OCI-LY1 (cell line): ENCODE measurements at regions not wholly inside any gene's neighbourhood (a gene's known extent, or its start where the extent isn't known, plus 50 kb on each side); places are given as distances from the start of the nearest gene placed in this dataset.
"Not testable (repeated sequence)": the region's sequence is repeated elsewhere in the genome, so short reads cannot be mapped to it uniquely, and the experiment has no call there.

Experiments
- H2AFZ ChIP-seq: fragments of 200-600 bp; sonication (generic), shearing (Covaris generic); 2 replicates; pipeline ENCODE4 v1.6.0; 2014; ENCODE audit warnings: antibody characterized with exemption, mild to moderate bottlenecking, low read length
- H3F3A ChIP-seq: fragments of 200-600 bp; sonication (generic), shearing (Covaris generic); 2 replicates; pipeline ENCODE4 v1.6.0; 2014; ENCODE audit warnings: mild to moderate bottlenecking, antibody characterized with exemption, low read length, moderate library complexity; ENCODE audit not compliant: insufficient read depth
- H3K27ac ChIP-seq: fragments of 200-600 bp; sonication (generic); 2 replicates; pipeline ENCODE4 v1.5.1; 2014; ENCODE audit warnings: low read length, mixed run types, mild to moderate bottlenecking, low read depth; ENCODE audit not compliant: poor library complexity, severe bottlenecking
- H3K27me3 ChIP-seq: fragments of 200-600 bp; sonication (generic); 2 replicates; pipeline ENCODE4 v1.6.0; 2014; ENCODE audit warnings: antibody characterized with exemption, mild to moderate bottlenecking, low read length, moderate library complexity; ENCODE audit not compliant: insufficient read depth
- H3K36me3 ChIP-seq: fragments of 200-600 bp; sonication (generic); 2 replicates; pipeline ENCODE4 v1.6.1; 2014; ENCODE audit warnings: mild to moderate bottlenecking, antibody characterized with exemption, low read length, moderate library complexity, mixed read lengths; ENCODE audit not compliant: insufficient read depth
- H3K4me1 ChIP-seq: fragments of 200-600 bp; sonication (generic); 2 replicates; pipeline ENCODE4 v1.5.1; 2014; ENCODE audit warnings: mild to moderate bottlenecking, low read length, moderate library complexity; ENCODE audit not compliant: insufficient read depth, severe bottlenecking
- H3K4me2 ChIP-seq: fragments of 200-600 bp; sonication (generic), shearing (Covaris generic); 2 replicates; pipeline ENCODE4 v1.6.1; 2014; ENCODE audit warnings: low read length
- H3K4me3 ChIP-seq: fragments of 200-600 bp; sonication (generic); 2 replicates; pipeline ENCODE4 v1.5.1; 2014; ENCODE audit warnings: low read length, low read depth, mild to moderate bottlenecking, mixed read lengths; ENCODE audit not compliant: poor library complexity, severe bottlenecking
- H3K79me2 ChIP-seq: fragments of 200-600 bp; shearing (Covaris generic); 2 replicates; pipeline ENCODE4 v1.6.1; 2016; ENCODE audit warnings: mixed run types, low read length, mixed read lengths; ENCODE audit not compliant: insufficient read depth
- H3K9ac ChIP-seq: fragments of 200-600 bp; sonication (generic), shearing (Covaris generic); 2 replicates; pipeline ENCODE4 v1.6.1; 2014; ENCODE audit warnings: mild to moderate bottlenecking, low read length, mixed read lengths
- H3K9me2 ChIP-seq: fragments of 200-600 bp; sonication (generic), shearing (Covaris generic); 2 replicates; pipeline ENCODE4 v1.6.1; 2014; ENCODE audit warnings: low read depth, mild to moderate bottlenecking, low read length, mixed read lengths
- H3K9me3 ChIP-seq: fragments of 200-600 bp; shearing (Covaris generic); 2 replicates; pipeline ENCODE4 v1.6.1; 2014; ENCODE audit warnings: low read length, mixed read lengths
- H4K20me1 ChIP-seq: fragments of 200-600 bp; sonication (generic), shearing (Covaris generic); 2 replicates; pipeline ENCODE4 v1.6.0; 2016; ENCODE audit warnings: mild to moderate bottlenecking, low read length; ENCODE audit not compliant: insufficient read depth
- EZH2 ChIP-seq: fragments of 200-600 bp; sonication (generic), shearing (Covaris generic); IDR thresholded peaks from 2 replicates; pipeline ENCODE4 v1.8.0; 2017; ENCODE audit warnings: borderline replicate concordance, mixed run types, mild to moderate bottlenecking, antibody characterized with exemption, low read length, moderate library complexity, mixed read lengths
- TF ChIP-seq, protein P1 (sequence below): fragments of 200-600 bp; sonication (generic), shearing (Covaris generic); IDR thresholded peaks from 2 replicates; pipeline ENCODE4 v1.5.1; 2017; ENCODE audit warnings: mild to moderate bottlenecking, antibody characterized with exemption, low read length, moderate library complexity, mixed read lengths

DNA sequence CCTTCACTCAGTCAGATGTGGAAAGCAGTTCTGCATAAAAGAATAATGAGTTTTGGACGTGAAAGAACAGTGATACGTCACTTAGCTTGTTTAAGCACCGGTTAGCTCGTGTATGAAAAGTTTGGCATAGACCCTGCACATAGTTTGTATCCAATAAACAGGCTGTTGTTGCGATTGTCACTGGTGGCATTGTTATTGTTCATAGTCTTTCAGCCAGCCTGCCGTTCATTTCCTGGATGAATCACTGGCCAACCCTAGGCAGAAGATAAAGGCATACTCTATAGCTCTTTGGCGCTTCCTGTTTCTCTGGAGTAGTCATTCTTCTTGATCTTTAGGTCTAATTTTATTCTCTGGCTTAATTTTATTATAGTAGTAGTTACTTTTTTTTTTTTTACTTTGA lies 57.8 kb upstream of the ANKRD30A start:
- Histone ChIP-seq H3K27ac (no peak overlapping the region), H3K4me1 (no peaks in the 10 kb centered on the region), H3K79me2 (no peaks in the 10 kb centered on the region), H3K4me2 (no peak overlapping the region), H3K27me3 (no peaks in the 10 kb centered on the region), H3F3A (no peaks in the 10 kb centered on the region), H3K36me3 (no peaks in the 10 kb centered on the region), H3K4me3 (no peak overlapping the region), H2AFZ (no peak overlapping the region), H4K20me1 (no peaks in the 10 kb centered on the region), H3K9me3 (no peaks in the 10 kb centered on the region), H3K9me2 (no peaks in the 10 kb centered on the region), H3K9ac (no peak overlapping the region)
- TF ChIP-seq, protein P1, sequence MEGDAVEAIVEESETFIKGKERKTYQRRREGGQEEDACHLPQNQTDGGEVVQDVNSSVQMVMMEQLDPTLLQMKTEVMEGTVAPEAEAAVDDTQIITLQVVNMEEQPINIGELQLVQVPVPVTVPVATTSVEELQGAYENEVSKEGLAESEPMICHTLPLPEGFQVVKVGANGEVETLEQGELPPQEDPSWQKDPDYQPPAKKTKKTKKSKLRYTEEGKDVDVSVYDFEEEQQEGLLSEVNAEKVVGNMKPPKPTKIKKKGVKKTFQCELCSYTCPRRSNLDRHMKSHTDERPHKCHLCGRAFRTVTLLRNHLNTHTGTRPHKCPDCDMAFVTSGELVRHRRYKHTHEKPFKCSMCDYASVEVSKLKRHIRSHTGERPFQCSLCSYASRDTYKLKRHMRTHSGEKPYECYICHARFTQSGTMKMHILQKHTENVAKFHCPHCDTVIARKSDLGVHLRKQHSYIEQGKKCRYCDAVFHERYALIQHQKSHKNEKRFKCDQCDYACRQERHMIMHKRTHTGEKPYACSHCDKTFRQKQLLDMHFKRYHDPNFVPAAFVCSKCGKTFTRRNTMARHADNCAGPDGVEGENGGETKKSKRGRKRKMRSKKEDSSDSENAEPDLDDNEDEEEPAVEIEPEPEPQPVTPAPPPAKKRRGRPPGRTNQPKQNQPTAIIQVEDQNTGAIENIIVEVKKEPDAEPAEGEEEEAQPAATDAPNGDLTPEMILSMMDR: no peak
- no peak for TF ChIP-seq EZH2

DNA sequence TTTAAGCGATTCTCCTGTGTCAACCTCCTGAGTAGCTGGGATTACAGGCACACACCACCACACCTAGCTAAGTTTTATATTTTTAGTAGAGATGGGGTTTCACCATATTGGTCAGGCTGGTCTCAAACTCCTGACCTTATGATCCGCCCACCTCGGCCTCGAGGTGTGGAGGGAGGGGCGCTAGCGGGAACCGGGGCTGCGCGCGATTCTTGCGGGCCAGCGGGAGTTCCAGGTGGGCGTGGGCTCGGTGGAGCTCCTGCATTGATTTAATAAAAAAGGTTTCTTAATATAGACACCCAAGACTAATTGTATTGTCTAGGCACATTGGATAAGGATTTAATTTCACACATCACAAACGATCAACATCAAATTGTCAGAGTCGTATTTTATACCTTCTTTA lies 63.1 kb upstream of the ANKRD30A start:
- H3K79me2 ChIP-seq, H3K9me3 ChIP-seq: not testable (repeated sequence)

DNA sequence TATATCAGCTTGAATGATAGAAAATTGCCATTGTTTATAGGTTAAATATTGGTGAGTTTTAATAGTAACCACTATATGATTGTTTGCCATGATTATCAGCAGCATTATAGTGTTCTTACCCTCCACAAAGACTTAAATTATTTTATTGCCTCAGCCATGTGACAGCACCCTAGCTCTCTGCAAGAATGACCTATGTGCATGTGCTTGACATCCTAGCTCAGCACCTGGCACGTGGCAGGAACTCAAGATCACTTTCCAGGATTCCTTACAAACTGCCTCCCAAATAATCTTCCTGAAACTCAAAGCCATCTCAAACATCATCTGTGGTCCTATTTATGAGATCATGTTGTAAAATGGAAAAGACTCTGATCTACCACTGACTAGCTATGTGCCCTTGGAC lies 68.1 kb upstream of the ANKRD30A start:
- Histone ChIP-seq H3F3A (no peaks in the 10 kb centered on the region), H2AFZ (no peak overlapping the region), H3K9me2 (no peaks in the 10 kb centered on the region), H3K27ac (no peak overlapping the region), H3K4me1 (no peaks in the 10 kb centered on the region), H3K9ac (no peak overlapping the region), H3K36me3 (no peaks in the 10 kb centered on the region), H3K4me3 (no peak overlapping the region), H3K79me2 (no peaks in the 10 kb centered on the region), H4K20me1 (no peaks in the 10 kb centered on the region), H3K9me3 (no peaks in the 10 kb centered on the region), H3K4me2 (no peak overlapping the region), H3K27me3 (no peaks in the 10 kb centered on the region)
- TF ChIP-seq EZH2: no peak
- TF ChIP-seq, protein P1: no peak

More for the DNA sequence above, 63.1 kb upstream of the ANKRD30A start:
- H3K4me3 ChIP-seq, H3K9me2 ChIP-seq, H3K36me3 ChIP-seq, H3K4me1 ChIP-seq, H3K27ac ChIP-seq, H2AFZ ChIP-seq, H3K4me2 ChIP-seq, H4K20me1 ChIP-seq, H3F3A ChIP-seq, H3K27me3 ChIP-seq, H3K9ac ChIP-seq: not testable (repeated sequence)

DNA sequence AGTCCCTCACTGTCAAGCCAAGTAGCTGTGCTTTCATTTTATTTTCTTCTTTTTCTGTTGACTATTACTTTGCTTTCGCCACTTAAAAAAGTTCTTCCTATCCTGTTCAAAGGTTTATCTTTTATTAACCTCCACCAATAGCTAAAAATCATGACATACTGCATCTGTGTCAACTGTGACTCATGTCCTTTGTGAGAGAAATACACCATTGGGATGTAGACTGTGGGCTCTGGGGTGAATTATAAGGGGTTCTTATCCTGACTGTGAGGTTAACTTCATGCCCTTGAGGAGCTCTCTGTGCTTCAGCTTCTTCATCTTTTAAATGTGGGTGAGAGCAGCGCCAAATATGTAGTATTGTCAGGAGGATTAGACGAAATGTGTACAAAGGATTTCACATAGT lies 71.9 kb upstream of the ANKRD30A start:
- H3K36me3 ChIP-seq: no peaks in the 10 kb centered on the region
- H4K20me1 ChIP-seq: no peaks in the 10 kb centered on the region
- no peaks in the 10 kb centered on the region for H3K9me3 ChIP-seq
- TF ChIP-seq, protein P1: no peak
- TF ChIP-seq EZH2: no peak
- no peak overlapping the region for H3K4me3 ChIP-seq
- no peaks in the 10 kb centered on the region for H3K79me2 ChIP-seq
- no peak overlapping the region for H3K27ac ChIP-seq
- H2AFZ ChIP-seq: no peak overlapping the region
- no peaks in the 10 kb centered on the region for H3K4me1 ChIP-seq
- H3K9me2 ChIP-seq: no peaks in the 10 kb centered on the region
- H3K9ac ChIP-seq: no peak overlapping the region
- no peaks in the 10 kb centered on the region for H3K27me3 ChIP-seq
- no peak overlapping the region for H3K4me2 ChIP-seq
- H3F3A ChIP-seq: no peaks in the 10 kb centered on the region

DNA sequence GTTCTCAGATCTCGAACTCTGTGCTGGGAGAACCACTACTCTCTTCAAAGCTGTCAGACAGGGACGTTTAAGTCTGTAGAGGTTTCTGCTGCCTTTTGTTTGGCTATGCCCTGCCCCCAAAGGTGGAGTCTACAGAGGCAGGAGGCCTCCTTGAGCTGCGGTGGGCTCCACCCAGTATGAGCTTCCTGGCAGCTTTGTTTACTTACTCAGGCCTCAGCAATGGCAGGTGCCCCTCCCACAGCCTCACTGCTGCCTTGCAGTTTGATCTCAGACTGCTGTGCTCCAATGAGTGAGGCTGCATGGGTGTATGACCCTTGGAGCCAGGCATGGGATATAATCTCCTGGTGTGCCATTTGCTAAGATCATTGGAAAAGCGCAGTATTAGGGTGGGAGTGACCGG lies 75.4 kb upstream of the ANKRD30A start:
- not testable (repeated sequence) for H3K9me2 ChIP-seq, H3K36me3 ChIP-seq, H4K20me1 ChIP-seq, H3K79me2 ChIP-seq, H3F3A ChIP-seq, H3K4me1 ChIP-seq, H3K4me3 ChIP-seq, H3K27ac ChIP-seq, H3K4me2 ChIP-seq, H3K9me3 ChIP-seq, H3K9ac ChIP-seq, H3K27me3 ChIP-seq, H2AFZ ChIP-seq

DNA sequence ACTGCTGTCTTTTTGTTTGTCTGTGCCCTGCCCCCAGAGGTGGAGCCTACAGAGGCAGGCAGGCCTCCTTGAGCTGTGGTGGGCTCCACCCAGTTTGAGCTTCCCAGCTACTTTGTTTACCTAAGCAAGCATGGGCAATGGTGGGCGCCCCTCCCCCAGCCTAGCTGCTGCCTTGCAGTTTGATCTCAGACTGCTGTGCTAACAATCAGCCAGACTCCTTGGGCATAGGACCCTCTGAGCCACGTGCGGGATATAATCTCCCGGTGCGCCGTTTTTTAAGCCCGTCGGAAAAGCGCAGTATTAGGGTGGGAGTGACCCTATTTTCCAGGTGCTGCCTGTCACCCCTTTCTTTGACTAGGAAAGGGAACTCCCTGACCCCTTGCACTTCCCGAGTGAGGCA lies 81.1 kb upstream of the ANKRD30A start:
- H3K4me2 ChIP-seq, H3K9me2 ChIP-seq, H3K9ac ChIP-seq, H3K36me3 ChIP-seq, H3K9me3 ChIP-seq, H3K27me3 ChIP-seq, H4K20me1 ChIP-seq, H2AFZ ChIP-seq, H3K79me2 ChIP-seq, H3F3A ChIP-seq, H3K27ac ChIP-seq, H3K4me3 ChIP-seq, H3K4me1 ChIP-seq: not testable (repeated sequence)
